ENCODE measurements at regions not wholly inside any gene's neighbourhood (a gene's known extent, or its start where the extent isn't known, plus 50 kb on each side); places are given as distances from the start of the nearest gene placed in this dataset.

- in situ Hi-C loops (cut with MboI) (no loop called here), intact Hi-C loops (cut with micrococcal nuclease) (no loop called here)
- no peak for FAIRE-seq
- WGBS (ENCODE audit: insufficient coverage, low coverage, missing lambda C conversion rate), result 3% methylated on average over 6 of the region's 6 CpGs
- BruUV-seq (replicated peaks), result no TSS peak
- Histone ChIP-seq H3K36me3 (ENCODE audit: control insufficient read depth, insufficient read depth, low read length) (no peaks in the 10 kb centered on the region), H4K20me1 (replicated peaks; ENCODE audit: control insufficient read depth, insufficient read depth, low read length) (0 out of 2 replicates have a peak, but pooled peaks cover 5% of the 10 kb centered on the region), H3K9ac (ENCODE audit: insufficient read depth in 1 of 2, low read depth in 2 of 2, low read length in 2 of 2) (no peak overlapping the region), H3K9me1 (ENCODE audit: control insufficient read depth, insufficient read depth, low read length) (no peaks in the 10 kb centered on the region), H3K4me3 (no peak overlapping the region), H3K4me1 (replicated peaks in 1 of 2; ENCODE audit: control insufficient read depth in 2 of 2, insufficient read depth in 2 of 2, low read length in 2 of 2) (peaks cover 0 to 5% of the 10 kb centered on the region in 2 experiments; a peak in 2 of 5 replicates), H3K27me3 (ENCODE audit: control insufficient read depth in 2 of 2, insufficient read depth in 2 of 2, low read length in 2 of 2) (peaks cover 16 to 30% of the 10 kb centered on the region in 2 experiments; a peak in 4 of 5 replicates), H2AFZ (ENCODE audit: low read depth, low read length) (no peak overlapping the region), H3K27ac (ENCODE audit: extremely low read depth, low read depth, low read length) (no peak overlapping the region), H3K79me2 (ENCODE audit: control insufficient read depth, insufficient read depth, low read length) (no peaks in the 10 kb centered on the region), H3K4me2 (ENCODE audit: insufficient read depth, low read length) (no peak overlapping the region), H3K9me3 (replicated peaks; ENCODE audit: control insufficient read depth, insufficient read depth, low read depth, low read length) (no peaks in the 10 kb centered on the region)
- no peak for DNase-seq (ENCODE audit: extremely low read depth in 1 of 4, low spot score in 3 of 4)
- TF ChIP-seq MEIS2 (IDR thresholded peaks at IDR 0.05; ENCODE audit: partially characterized antibody) (peak; percentile 69), FUS (optimal IDR thresholded peaks at IDR 0.05; ENCODE audit: low read depth, low read length) (no peak), PBX2 (CRISPR knock-in tag; IDR thresholded peaks at IDR 0.05; ENCODE audit: low read depth) (no peak), PBX2 (tag; conservative IDR thresholded peaks at IDR 0.05; ENCODE audit: low read depth) (peak; percentile 67)
- no peak; the same call in 2 of the 3 replicates for ATAC-seq
- CTCF ChIA-PET (ENCODE audit: low intra/inter-chr PET ratio), result no interaction called here
- POLR2A ChIA-PET, result interaction anchor here (1.2 kb wide), 1 partner anchor 16 kb away, joined by 8 read pairs; no protein-coding TSS in a partner anchor
Measured at GRCh38 chr6:40932953-40933352, 106.1 kb downstream of the UNC5CL start.
